ENCODE measurements at regions not wholly inside any gene's neighbourhood (a gene's known extent, or its start where the extent isn't known, plus 50 kb on each side); places are given as distances from the start of the nearest gene placed in this dataset.
"Not testable (repeated sequence)": the region's sequence is repeated elsewhere in the genome, so short reads cannot be mapped to it uniquely, and the experiment has no call there.

GRCh38 chr20:51934301-51935002 is 132.1 kb upstream of the SALL4 start:
- no peak overlapping the region for H3K27ac Mint-ChIP-seq
- H3K4me1 Mint-ChIP-seq, result no peaks in the 10 kb centered on the region
- no peak overlapping the region for H3K4me3 Mint-ChIP-seq
- H3K9me3 Mint-ChIP-seq, result no peaks in the 10 kb centered on the region
- ATAC-seq (ENCODE audit: low read depth in 2 of 2) (no peak), DNase-seq (no peak)
- H3K36me3 Mint-ChIP-seq, result no peaks in the 10 kb centered on the region
- no peaks in the 10 kb centered on the region for H3K27me3 Mint-ChIP-seq

- Mint-ChIP-seq H3K4me3 (no peak overlapping the region), H3K27ac (no peak overlapping the region), H3K9me3 (peaks cover 0 to 6% (median 0%) of the 10 kb centered on the region in 7 donors), H3K36me3 (no peaks in the 10 kb centered on the region), H3K4me1 (peaks cover 0 to 1% (median 0%) of the 10 kb centered on the region in 3 donors), H3K27me3 (no peaks in the 10 kb centered on the region)
- DNase-seq (no peak), ATAC-seq (ENCODE audit: low read depth in 2 of 2) (no peak)
Observed at GRCh38 chr20:51931371-51931781, 129.1 kb upstream of the SALL4 start.

- no peaks in the 10 kb centered on the region for H3K27me3 Mint-ChIP-seq
- peaks cover 0 to 6% (median 0%) of the 10 kb centered on the region in 7 donors for H3K9me3 Mint-ChIP-seq
- no peak overlapping the region for H3K4me3 Mint-ChIP-seq
- no peaks in the 10 kb centered on the region for H3K36me3 Mint-ChIP-seq
- peaks cover 0 to 1% (median 0%) of the 10 kb centered on the region in 3 donors for H3K4me1 Mint-ChIP-seq
- no peak for ATAC-seq (ENCODE audit: low read depth in 2 of 2)
- no peak overlapping the region for H3K27ac Mint-ChIP-seq
- no peak for DNase-seq
Observed at GRCh38 chr20:51930775-51931174, 128.5 kb upstream of the SALL4 start.

GRCh38 chr20:51928931-51929330 is 126.6 kb upstream of the SALL4 start:
- ATAC-seq (ENCODE audit: low read depth in 2 of 2) (no peak), DNase-seq (no peak)
- H3K4me1 Mint-ChIP-seq, result peaks cover 0 to 1% (median 0%) of the 10 kb centered on the region in 3 donors
- H3K36me3 Mint-ChIP-seq, result no peaks in the 10 kb centered on the region
- H3K27me3 Mint-ChIP-seq, result no peaks in the 10 kb centered on the region
- peak overlapping the region in 1 of 6 donors; percentile 76 for H3K27ac Mint-ChIP-seq
- H3K4me3 Mint-ChIP-seq, result no peak overlapping the region
- peaks cover 0 to 6% (median 0%) of the 10 kb centered on the region in 7 donors for H3K9me3 Mint-ChIP-seq

- not testable (repeated sequence) for H3K9me3 Mint-ChIP-seq; DNase-seq; H3K36me3 Mint-ChIP-seq; H3K27me3 Mint-ChIP-seq; H3K27ac Mint-ChIP-seq; ATAC-seq (ENCODE audit: low read depth in 2 of 2); H3K4me1 Mint-ChIP-seq
- H3K4me3 Mint-ChIP-seq, result peak overlapping the region in 1 of 8 donors; percentile 52
Observed at GRCh38 chr20:51927970-51928369, 125.6 kb upstream of the SALL4 start.

- Mint-ChIP-seq H3K4me3 (no peak overlapping the region), H3K9me3 (peaks cover 0 to 6% (median 0%) of the 10 kb centered on the region in 7 donors), H3K27me3 (peaks cover 0 to 8% (median 0%) of the 10 kb centered on the region in 3 donors), H3K4me1 (peaks cover 0 to 1% (median 0%) of the 10 kb centered on the region in 3 donors), H3K27ac (no peak overlapping the region), H3K36me3 (no peaks in the 10 kb centered on the region)
- DNase-seq (no peak), ATAC-seq (ENCODE audit: low read depth in 2 of 2) (no peak)
Observed at GRCh38 chr20:51926670-51927305, 124.5 kb upstream of the SALL4 start.

- peaks cover 0 to 1% (median 0%) of the 10 kb centered on the region in 3 donors for H3K4me1 Mint-ChIP-seq
- H3K9me3 Mint-ChIP-seq, result peaks cover 0 to 6% (median 0%) of the 10 kb centered on the region in 7 donors
- ATAC-seq (ENCODE audit: low read depth in 2 of 2) (no peak), DNase-seq (no peak)
- peaks cover 0 to 8% (median 0%) of the 10 kb centered on the region in 3 donors for H3K27me3 Mint-ChIP-seq
- no peak overlapping the region for H3K4me3 Mint-ChIP-seq
- H3K36me3 Mint-ChIP-seq, result no peaks in the 10 kb centered on the region
- no peak overlapping the region for H3K27ac Mint-ChIP-seq
Observed at GRCh38 chr20:51924509-51924908, 122.2 kb upstream of the SALL4 start.

- Mint-ChIP-seq H3K4me3 (no peak overlapping the region), H3K27ac (no peak overlapping the region)
- ATAC-seq (ENCODE audit: low read depth in 2 of 2), result no peak
Observed at GRCh38 chr20:51923633-51924032, 121.3 kb upstream of the SALL4 start.

GRCh38 chr20:51922812-51923211 is 120.5 kb upstream of the SALL4 start:
- not testable (repeated sequence) for H3K9me3 Mint-ChIP-seq, H3K4me3 Mint-ChIP-seq

More at GRCh38 chr20:51923633-51924032, 121.3 kb upstream of the SALL4 start:
- H3K9me3 Mint-ChIP-seq, result peaks cover 0 to 6% (median 0%) of the 10 kb centered on the region in 7 donors
- H3K27me3 Mint-ChIP-seq, result peaks cover 0 to 8% (median 0%) of the 10 kb centered on the region in 3 donors
- H3K4me1 Mint-ChIP-seq, result peaks cover 0 to 1% (median 0%) of the 10 kb centered on the region in 3 donors
- no peaks in the 10 kb centered on the region for H3K36me3 Mint-ChIP-seq
- DNase-seq, result no peak

GRCh38 chr20:51918561-51918960 is 116.2 kb upstream of the SALL4 start:
- Mint-ChIP-seq H3K9me3 (no peaks in the 10 kb centered on the region), H3K27me3 (peaks cover 0 to 5% (median 1%) of the 10 kb centered on the region in 3 donors), H3K27ac (peak overlapping the region in 1 of 6 donors; percentile 40), H3K4me1 (no peaks in the 10 kb centered on the region), H3K4me3 (no peak overlapping the region), H3K36me3 (no peaks in the 10 kb centered on the region)
- ATAC-seq (ENCODE audit: low read depth in 2 of 2), result no peak
- DNase-seq, result no peak

More at GRCh38 chr20:51922812-51923211, 120.5 kb upstream of the SALL4 start:
- not testable (repeated sequence) for H3K4me1 Mint-ChIP-seq; H3K36me3 Mint-ChIP-seq; ATAC-seq (ENCODE audit: low read depth in 2 of 2); H3K27ac Mint-ChIP-seq; DNase-seq; H3K27me3 Mint-ChIP-seq

GRCh38 chr20:51917886-51918535 is 115.7 kb upstream of the SALL4 start:
- Mint-ChIP-seq H3K27me3 (peaks cover 0 to 7% (median under 1%) of the 10 kb centered on the region in 3 donors), H3K9me3 (no peaks in the 10 kb centered on the region), H3K4me1 (no peaks in the 10 kb centered on the region), H3K4me3 (no peak overlapping the region), H3K27ac (no peak overlapping the region), H3K36me3 (no peaks in the 10 kb centered on the region)
- no peak for ATAC-seq (ENCODE audit: low read depth in 2 of 2)
- no peak for DNase-seq

- no peak overlapping the region for H3K4me3 Mint-ChIP-seq
- peaks cover 8 to 21% (median 9%) of the 10 kb centered on the region in 3 donors for H3K27me3 Mint-ChIP-seq
Observed at GRCh38 chr20:51916244-51916643, 113.9 kb upstream of the SALL4 start.

GRCh38 chr20:51914758-51915157 is 112.4 kb upstream of the SALL4 start:
- Mint-ChIP-seq H3K4me1 (no peaks in the 10 kb centered on the region), H3K9me3 (no peaks in the 10 kb centered on the region)

More at GRCh38 chr20:51916244-51916643, 113.9 kb upstream of the SALL4 start:
- H3K9me3 Mint-ChIP-seq, result no peaks in the 10 kb centered on the region
- ATAC-seq (ENCODE audit: low read depth in 2 of 2) (no peak), DNase-seq (no peak)
- H3K36me3 Mint-ChIP-seq, result no peaks in the 10 kb centered on the region
- no peaks in the 10 kb centered on the region for H3K4me1 Mint-ChIP-seq
- H3K27ac Mint-ChIP-seq, result no peak overlapping the region

More at GRCh38 chr20:51914758-51915157, 112.4 kb upstream of the SALL4 start:
- Mint-ChIP-seq H3K4me3 (no peak overlapping the region), H3K36me3 (no peaks in the 10 kb centered on the region), H3K27me3 (peaks cover 8 to 22% (median 14%) of the 10 kb centered on the region in 3 donors), H3K27ac (peak overlapping the region in 1 of 6 donors; percentile 72)
- ATAC-seq (ENCODE audit: low read depth in 2 of 2) (no peak), DNase-seq (no peak)

All from naive B cell (primary cell).